Mesothelial cell of epicardium (in vitro differentiated cells): ENCODE measurements at regions not wholly inside any gene's neighbourhood (a gene's known extent, or its start where the extent isn't known, plus 50 kb on each side); places are given as distances from the start of the nearest gene placed in this dataset.

ENCODE experiments used
- DNase-seq, 2 experiments: peaks; one replicate each; pipeline ENCODE4 v3.0.0; 2021; ENCODE audit warnings: low spot score in 2 of 2; ENCODE audit not compliant: unreplicated experiment in 2 of 2
- H3K27ac Mint-ChIP-seq: 2 replicates; pipeline ENCODE4 v1.8.0; 2021; ENCODE audit warnings: mixed read lengths
- H3K27me3 Mint-ChIP-seq: 2 replicates; pipeline ENCODE4 v1.8.0; 2021; ENCODE audit warnings: low read depth, mixed read lengths
- H3K36me3 Mint-ChIP-seq: 2 replicates; pipeline ENCODE4 v1.8.0; 2021; ENCODE audit warnings: mixed read lengths
- H3K4me1 Mint-ChIP-seq: 2 replicates; pipeline ENCODE4 v1.8.0; 2021; ENCODE audit warnings: mixed read lengths
- H3K4me3 Mint-ChIP-seq: 2 replicates; pipeline ENCODE4 v1.8.0; 2021; ENCODE audit warnings: mild to moderate bottlenecking, moderate library complexity, mixed read lengths
- H3K9me3 Mint-ChIP-seq: 2 replicates; pipeline ENCODE4 v1.8.0; 2021; ENCODE audit warnings: mixed read lengths
- TF ChIP-seq, protein P1 (sequence below): fragments of 200-600 bp; sonication (generic); IDR thresholded peaks from one replicate; pipeline ENCODE4 v1.5.0; 2021; ENCODE audit warnings: antibody characterized with exemption; ENCODE audit not compliant: unreplicated experiment

DNA sequence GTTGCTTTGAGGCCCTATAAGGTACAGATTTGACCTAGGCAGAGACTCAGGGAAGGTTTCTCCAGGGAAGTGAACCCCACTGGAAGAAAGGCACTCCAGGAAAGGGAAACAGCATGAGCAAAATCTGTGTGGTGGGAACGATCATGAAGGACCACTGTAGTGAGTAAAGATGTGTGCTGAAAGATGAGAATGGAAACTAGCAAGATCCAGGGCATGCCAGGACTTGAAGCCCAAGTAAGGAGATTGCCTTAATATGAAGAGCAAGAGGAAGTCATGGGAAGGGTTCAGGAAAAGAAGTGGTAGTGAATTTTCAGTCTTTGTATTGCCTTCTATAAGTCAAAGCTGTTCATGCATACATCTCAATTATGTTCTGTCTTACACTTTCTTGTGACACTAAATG, 55.2 kb upstream of the SLIT3 start:
- TF ChIP-seq, protein P1, sequence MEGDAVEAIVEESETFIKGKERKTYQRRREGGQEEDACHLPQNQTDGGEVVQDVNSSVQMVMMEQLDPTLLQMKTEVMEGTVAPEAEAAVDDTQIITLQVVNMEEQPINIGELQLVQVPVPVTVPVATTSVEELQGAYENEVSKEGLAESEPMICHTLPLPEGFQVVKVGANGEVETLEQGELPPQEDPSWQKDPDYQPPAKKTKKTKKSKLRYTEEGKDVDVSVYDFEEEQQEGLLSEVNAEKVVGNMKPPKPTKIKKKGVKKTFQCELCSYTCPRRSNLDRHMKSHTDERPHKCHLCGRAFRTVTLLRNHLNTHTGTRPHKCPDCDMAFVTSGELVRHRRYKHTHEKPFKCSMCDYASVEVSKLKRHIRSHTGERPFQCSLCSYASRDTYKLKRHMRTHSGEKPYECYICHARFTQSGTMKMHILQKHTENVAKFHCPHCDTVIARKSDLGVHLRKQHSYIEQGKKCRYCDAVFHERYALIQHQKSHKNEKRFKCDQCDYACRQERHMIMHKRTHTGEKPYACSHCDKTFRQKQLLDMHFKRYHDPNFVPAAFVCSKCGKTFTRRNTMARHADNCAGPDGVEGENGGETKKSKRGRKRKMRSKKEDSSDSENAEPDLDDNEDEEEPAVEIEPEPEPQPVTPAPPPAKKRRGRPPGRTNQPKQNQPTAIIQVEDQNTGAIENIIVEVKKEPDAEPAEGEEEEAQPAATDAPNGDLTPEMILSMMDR, result no peak
- H3K27ac Mint-ChIP-seq, result no peak overlapping the region
- no peaks in the 10 kb centered on the region for H3K4me1 Mint-ChIP-seq

DNA sequence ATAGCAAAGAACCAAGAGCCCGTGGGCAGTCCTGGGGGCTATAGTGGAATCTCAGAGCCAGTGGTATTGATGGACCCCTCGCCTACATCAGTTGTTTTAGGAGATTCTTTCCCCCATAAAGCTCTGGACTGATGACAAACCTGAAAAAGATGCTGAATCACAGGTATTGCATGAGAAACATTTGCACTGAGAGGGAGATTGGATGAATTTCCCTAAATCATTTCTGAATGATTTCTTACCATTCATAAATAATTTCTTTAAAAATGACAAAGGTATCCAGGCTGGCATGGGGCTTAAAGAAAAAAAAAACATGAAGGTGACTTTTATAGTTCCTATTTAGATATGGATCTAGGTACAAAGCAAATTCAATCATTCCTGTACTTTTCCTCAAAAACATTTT, 54.0 kb upstream of the SLIT3 start:
- H3K27me3 Mint-ChIP-seq, result peaks cover 1% of the 10 kb centered on the region
- TF ChIP-seq, protein P1, result no peak
- H3K27ac Mint-ChIP-seq, result no peak overlapping the region
- H3K9me3 Mint-ChIP-seq, result no peaks in the 10 kb centered on the region
- peaks cover 1% of the 10 kb centered on the region for H3K4me1 Mint-ChIP-seq
- H3K36me3 Mint-ChIP-seq, result no peaks in the 10 kb centered on the region
- no peak for DNase-seq
- H3K4me3 Mint-ChIP-seq, result no peak overlapping the region

More for the DNA sequence above, 55.2 kb upstream of the SLIT3 start:
- Mint-ChIP-seq H3K27me3 (peaks cover 3% of the 10 kb centered on the region), H3K9me3 (no peaks in the 10 kb centered on the region), H3K36me3 (no peaks in the 10 kb centered on the region), H3K4me3 (no peak overlapping the region)
- no peak for DNase-seq

GRCh38 chr5:169354263-169354662, 53.3 kb upstream of the SLIT3 start:
- Mint-ChIP-seq H3K9me3 (no peaks in the 10 kb centered on the region), H3K27ac (no peak overlapping the region), H3K4me1 (peaks cover 1% of the 10 kb centered on the region), H3K36me3 (no peaks in the 10 kb centered on the region), H3K27me3 (no peaks in the 10 kb centered on the region), H3K4me3 (no peak overlapping the region)
- TF ChIP-seq, protein P1, result no peak
- no peak for DNase-seq

- TF ChIP-seq, protein P1, result no peak
- H3K27me3 Mint-ChIP-seq, result no peaks in the 10 kb centered on the region
- no peaks in the 10 kb centered on the region for H3K36me3 Mint-ChIP-seq
- H3K4me1 Mint-ChIP-seq, result peaks cover 1% of the 10 kb centered on the region
- H3K4me3 Mint-ChIP-seq, result no peak overlapping the region
- DNase-seq, result no peak
- no peaks in the 10 kb centered on the region for H3K9me3 Mint-ChIP-seq
- no peak overlapping the region for H3K27ac Mint-ChIP-seq
These were observed 52.0 kb upstream of the SLIT3 start for GRCh38 chr5:169352901-169353300.

DNA sequence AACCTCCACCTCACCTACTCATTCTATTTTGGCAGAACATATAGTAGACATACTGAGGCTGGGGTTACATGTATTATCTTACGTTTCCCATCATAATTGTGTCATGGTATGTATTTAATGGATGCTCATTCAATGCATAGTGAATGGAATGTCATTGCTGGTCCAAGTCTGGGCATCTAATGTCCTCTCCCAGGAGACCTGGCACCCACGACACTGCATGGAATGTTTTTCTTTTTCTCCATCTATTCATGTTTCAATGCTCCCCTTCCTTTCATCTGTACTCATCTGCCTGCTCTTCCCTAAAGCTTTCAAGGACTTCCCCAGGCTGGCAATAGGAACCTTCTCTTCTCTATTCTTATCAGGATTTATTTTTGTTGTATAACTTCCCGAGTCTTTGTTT, 50.8 kb upstream of the SLIT3 start:
- TF ChIP-seq, protein P1, result no peak
- Mint-ChIP-seq H3K4me3 (no peak overlapping the region), H3K9me3 (no peaks in the 10 kb centered on the region), H3K27ac (no peak overlapping the region), H3K36me3 (no peaks in the 10 kb centered on the region), H3K27me3 (no peaks in the 10 kb centered on the region), H3K4me1 (peaks cover 1% of the 10 kb centered on the region)
- no peak for DNase-seq

- no peak for DNase-seq
- Mint-ChIP-seq H3K36me3 (no peaks in the 10 kb centered on the region), H3K4me1 (peaks cover 1% of the 10 kb centered on the region), H3K27ac (no peak overlapping the region), H3K27me3 (no peaks in the 10 kb centered on the region), H3K4me3 (no peak overlapping the region), H3K9me3 (no peaks in the 10 kb centered on the region)
- TF ChIP-seq, protein P1, result no peak
These were observed 49.9 kb upstream of the SLIT3 start for GRCh38 chr5:169350759-169351240.
